K562 (cell line): ENCODE measurements at regions not wholly inside any gene's neighbourhood (a gene's known extent, or its start where the extent isn't known, plus 50 kb on each side); places are given as distances from the start of the nearest gene placed in this dataset.

Source experiments
- ARHGAP35 ChIP-seq: fragments of 450-650 bp; IDR thresholded peaks from 2 replicates; pipeline ENCODE4 v1.6.1; 2018; ENCODE audit not compliant: partially characterized antibody
- C11orf30 ChIP-seq: fragments of 450-650 bp; IDR thresholded peaks from 2 replicates; pipeline ENCODE4 v1.6.1; 2016; ENCODE audit warnings: low read depth, mild to moderate bottlenecking
- CCAR2 ChIP-seq: fragments of 200-400 bp; formaldehyde crosslinking; IDR thresholded peaks from 2 replicates; pipeline ENCODE4 v1.6.1; 2017; ENCODE audit warnings: mild to moderate bottlenecking, low read depth, low read length
- CTCF ChIP-seq, 3 experiments: IDR thresholded peaks in 2 of 3; conservative IDR thresholded peaks in 1 of 3; 2 replicates each; pipeline ENCODE4 v1.5.1; 2011 to 2012; ENCODE audit warnings: low read length in 3 of 3, mild to moderate bottlenecking in 3 of 3, control low read depth in 2 of 3, improper control_type of control experiment in 1 of 3, inconsistent platforms in 1 of 3, low read depth in 1 of 3, mixed read lengths in 1 of 3, moderate library complexity in 1 of 3; ENCODE audit not compliant: insufficient read depth in 2 of 3
- EP300 ChIP-seq: IDR thresholded peaks from 2 replicates; pipeline ENCODE4 v1.6.1; 2012; ENCODE audit warnings: low read length, improper control_type of control experiment
- FOXK2 ChIP-seq, 2 experiments: fragments of 450-650 bp; IDR thresholded peaks in 1 of 2; conservative IDR thresholded peaks in 1 of 2; 2 replicates each; pipeline ENCODE4 v1.6.1; 2016; ENCODE audit warnings: low read depth in 2 of 2, mild to moderate bottlenecking in 1 of 2
- GATA2 ChIP-seq: sonication (generic); formaldehyde crosslinking; IDR thresholded peaks from 2 replicates; pipeline ENCODE4 v1.4.0; 2020; ENCODE audit warnings: mild to moderate bottlenecking, missing genetic modification reagents
- JUN ChIP-seq, 2 experiments: sonication (generic) in 1 of 2; formaldehyde crosslinking in 1 of 2; IDR thresholded peaks; 2 replicates each; pipeline versions ENCODE4 v1.6.1 to v1.8.0; 2012 to 2022; ENCODE audit warnings: borderline replicate concordance in 2 of 2, mild to moderate bottlenecking in 2 of 2, improper control_type of control experiment in 1 of 2, low read depth in 1 of 2, low read length in 1 of 2, missing genetic modification reagents in 1 of 2
- POLR2A ChIP-seq: fragments of 450-650 bp; conservative IDR thresholded peaks from 2 replicates; pipeline ENCODE4 v1.6.1; 2016
- RCOR1 ChIP-seq, 2 experiments: IDR thresholded peaks; 2 replicates each; pipeline ENCODE4 v1.6.1; 2012; ENCODE audit warnings: low read depth in 2 of 2, low read length in 2 of 2, borderline replicate concordance in 1 of 2, improper control_type of control experiment in 1 of 2
- STAT6 ChIP-seq: sonication (generic); formaldehyde crosslinking; IDR thresholded peaks from 2 replicates; pipeline ENCODE4 v1.8.1; 2023; ENCODE audit warnings: mild to moderate bottlenecking, missing genetic modification reagents
- ZNF589 ChIP-seq: fragments of 200-800 bp; sonication (Bioruptor generic); IDR thresholded peaks from 2 replicates; pipeline ENCODE4 v1.6.1; 2016; ENCODE audit warnings: low read depth, missing genetic modification characterization, missing compliant biosample characterization

GRCh38 chr7:121689749-121690148, 183.2 kb upstream of the PTPRZ1 start:
- no peak for TF ChIP-seq ZNF589 (CRISPR knock-in tag)
- TF ChIP-seq CTCF (IDR thresholded peaks at IDR 0.05 in 2 of 3, conservative IDR thresholded peaks at IDR 0.05 in 1 of 3; ENCODE audit: insufficient read depth in 2 of 3, low read depth in 1 of 3, low read length in 3 of 3), result no peak
- no peak for TF ChIP-seq C11orf30
- TF ChIP-seq EP300, result no peak
- no peak for TF ChIP-seq JUN (IDR thresholded peaks at IDR 0.05; ENCODE audit: borderline replicate concordance, low read depth, low read length)
- TF ChIP-seq JUN (CRISPR knock-in tag; IDR thresholded peaks at IDR 0.05; ENCODE audit: borderline replicate concordance), result no peak
- TF ChIP-seq POLR2A, result no peak
- no peak for TF ChIP-seq RCOR1 (IDR thresholded peaks at IDR 0.05; ENCODE audit: borderline replicate concordance in 1 of 2, low read depth in 2 of 2, low read length in 2 of 2)
- TF ChIP-seq ARHGAP35, result no peak
- no peak for TF ChIP-seq CCAR2
- no peak for TF ChIP-seq GATA2 (CRISPR knock-in tag)
- TF ChIP-seq STAT6 (CRISPR knock-in tag), result no peak
- TF ChIP-seq FOXK2 (conservative IDR thresholded peaks at IDR 0.05 in 1 of 2, IDR thresholded peaks at IDR 0.05 in 1 of 2; ENCODE audit: low read depth in 2 of 2), result no peak
